GM21717 (cell line): ENCODE measurements at regions not wholly inside any gene's neighbourhood (a gene's known extent, or its start where the extent isn't known, plus 50 kb on each side); places are given as distances from the start of the nearest gene placed in this dataset.
A peak's percentile ranks its signal among the peaks of the same experiment; 100 is the strongest.
"Not testable (repeated sequence)": the region's sequence is repeated elsewhere in the genome, so short reads cannot be mapped to it uniquely, and the experiment has no call there.

Experiments
- ATAC-seq: cut with Tn5 transposase; IDR thresholded peaks from one replicate; pipeline ENCODE4 v1.9.1; 2021; ENCODE audit warnings: mild to moderate bottlenecking, moderate library complexity; ENCODE audit not compliant: unreplicated experiment

DNA sequence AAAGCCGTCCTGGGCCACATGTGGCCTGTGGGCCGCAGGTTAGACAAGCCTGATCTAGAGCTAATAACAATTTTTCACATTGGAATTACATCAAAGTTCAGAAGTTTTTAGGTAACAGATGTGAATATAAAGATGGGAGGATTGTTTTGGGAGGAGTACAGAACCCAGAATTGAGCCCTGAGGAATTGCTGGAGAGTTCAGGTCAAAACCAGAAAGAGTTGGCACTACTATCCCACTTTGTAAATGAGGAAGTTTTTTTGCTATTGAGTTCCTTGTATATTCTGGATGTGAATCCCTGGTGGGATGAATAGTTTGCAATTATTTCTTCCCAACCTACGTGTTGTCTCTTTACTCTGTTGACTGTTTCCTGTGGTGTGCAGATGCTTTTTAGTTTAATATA lies 109.5 kb upstream of the LIPC start:
- ATAC-seq: no peak

- ATAC-seq: not testable (repeated sequence)
Measured at GRCh38 chr15:58323321-58323720, 108.5 kb upstream of the LIPC start.

DNA sequence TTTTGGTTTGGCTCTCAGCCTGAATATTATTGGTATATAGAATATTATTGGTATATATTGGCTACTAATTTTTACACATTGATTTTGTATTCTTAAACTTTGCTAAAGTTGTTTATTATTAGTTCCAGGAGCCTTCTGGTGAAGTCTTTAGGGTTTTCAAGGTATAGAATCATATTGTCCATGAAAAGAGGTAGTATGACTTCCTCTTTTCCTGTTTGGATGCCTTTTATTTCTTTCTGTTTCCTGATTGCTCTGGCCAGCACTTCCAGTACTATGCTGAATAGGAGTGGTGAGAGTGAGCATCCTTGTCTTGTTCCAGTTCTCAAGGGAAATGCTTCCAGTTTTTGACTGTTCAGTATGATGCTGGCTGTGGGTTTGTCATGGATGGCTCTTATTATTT lies 107.3 kb upstream of the LIPC start:
- ATAC-seq: no peak

DNA sequence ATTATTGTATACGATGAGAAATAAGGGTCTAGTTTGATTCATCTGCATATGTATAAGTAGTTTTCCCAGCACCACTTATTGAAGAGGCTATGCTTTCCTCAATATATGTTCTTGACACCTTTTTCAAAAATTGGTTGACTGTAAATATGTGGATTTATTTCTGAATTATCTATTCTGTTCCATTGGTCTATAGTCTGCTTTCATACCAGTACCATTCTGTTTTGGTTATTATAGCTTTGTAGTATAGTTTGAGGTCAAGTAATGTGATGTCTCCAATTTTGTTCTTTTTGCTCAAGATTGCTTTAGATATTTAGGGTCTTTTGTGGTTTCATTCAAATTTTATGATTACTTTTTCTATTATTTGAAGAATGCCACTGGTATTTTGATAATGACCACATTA lies 103.8 kb upstream of the LIPC start:
- no peak for ATAC-seq

DNA sequence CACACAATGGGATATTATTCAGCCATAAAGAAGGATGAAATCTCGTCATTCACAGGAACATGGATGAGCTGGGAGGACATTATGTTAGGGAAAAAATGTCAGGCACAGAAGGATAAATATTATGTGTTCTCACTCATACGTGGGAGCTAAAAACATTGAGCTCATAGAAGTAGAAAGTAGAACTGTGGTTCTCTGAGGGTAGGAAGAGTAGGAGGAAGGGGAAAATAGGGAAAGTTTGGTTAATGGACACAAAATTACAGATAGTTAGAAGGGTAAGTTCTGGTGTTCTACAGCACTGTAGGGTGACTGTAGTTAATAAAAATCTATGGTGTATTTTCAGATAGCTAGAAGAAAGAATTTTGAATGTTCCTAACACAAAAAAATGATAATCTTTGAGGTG lies 102.6 kb upstream of the LIPC start:
- ATAC-seq: no peak

- no peak for ATAC-seq
Measured at GRCh38 chr15:58329781-58330671, 101.8 kb upstream of the LIPC start.

- ATAC-seq: no peak
Measured at GRCh38 chr15:58330741-58331559, 100.8 kb upstream of the LIPC start.

DNA sequence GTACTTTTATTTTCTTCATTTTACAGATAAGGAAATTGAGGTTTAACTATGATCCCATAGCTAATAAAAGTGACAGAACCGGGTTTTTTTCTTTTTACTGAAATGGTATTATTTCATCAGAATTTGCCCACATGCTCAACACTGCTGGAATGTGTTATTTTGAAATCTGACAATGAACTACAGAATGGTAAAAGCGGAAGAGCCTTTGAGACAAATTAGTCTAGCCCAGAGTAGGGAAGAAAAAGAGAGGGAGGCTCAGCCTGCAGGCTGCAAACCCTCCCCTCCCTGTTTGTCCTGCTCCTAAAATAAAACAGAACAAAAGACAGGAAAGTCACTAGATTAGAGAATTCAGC lies 100.3 kb upstream of the LIPC start:
- ATAC-seq: no peak

DNA sequence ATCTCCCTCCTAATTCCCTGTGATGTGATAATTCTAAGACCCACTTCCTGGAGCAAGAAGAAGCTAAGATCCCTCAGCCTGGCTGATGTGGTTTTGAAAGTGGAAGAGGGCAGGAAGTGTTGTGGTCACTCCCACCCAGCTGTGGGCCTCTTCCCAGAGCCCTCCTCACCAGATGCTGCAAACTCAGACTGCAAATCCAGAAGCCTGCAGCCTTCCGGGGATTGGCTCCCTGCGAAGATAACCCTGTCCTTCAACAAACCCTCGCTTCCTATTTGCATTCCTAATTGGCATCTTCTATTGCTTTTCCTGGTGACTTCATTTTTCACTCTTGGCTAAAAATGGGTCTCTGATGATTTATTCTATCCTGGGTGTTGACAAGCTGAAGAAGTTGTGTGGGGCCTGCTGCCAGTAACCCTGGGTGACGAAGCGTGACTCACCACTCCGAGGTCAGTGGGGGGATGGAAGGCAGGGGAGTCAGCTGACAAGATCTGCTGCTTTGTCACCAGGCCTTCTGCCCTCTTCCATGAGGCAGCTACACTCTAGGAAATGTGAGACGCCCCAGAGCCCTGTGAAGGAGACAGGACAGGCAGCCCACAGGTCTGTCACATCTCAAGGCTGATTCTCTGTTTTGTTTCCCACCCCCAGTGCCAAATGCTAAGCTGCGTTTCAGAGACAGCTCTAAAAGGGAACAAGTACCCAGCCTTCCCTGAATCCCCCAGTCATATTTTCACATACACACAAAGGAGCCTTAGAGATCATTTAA lies 99.7 kb upstream of the LIPC start:
- peak; percentile 75 for ATAC-seq

GRCh38 chr15:58332676-58333400 lies 99.0 kb upstream of the LIPC start:
- no peak for ATAC-seq

DNA sequence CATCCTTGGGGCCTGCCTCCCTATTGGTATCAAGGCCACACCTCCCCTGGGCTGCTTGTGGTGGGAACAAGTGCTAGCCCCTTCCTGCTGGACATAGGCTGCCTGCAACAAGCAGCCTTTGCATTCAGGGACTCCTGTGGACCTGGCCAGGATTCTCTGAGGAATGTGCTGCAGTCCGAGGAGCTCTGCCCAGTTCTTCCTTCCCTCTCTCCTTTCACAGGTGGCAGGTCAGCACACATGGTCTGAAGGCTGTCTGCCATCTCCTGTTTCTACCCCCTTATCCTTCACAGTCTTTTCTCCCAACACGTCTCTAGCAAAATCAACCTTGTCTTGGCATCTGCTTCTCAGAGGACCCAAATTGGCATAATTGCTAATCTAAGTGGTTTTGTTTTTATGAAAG lies 97.0 kb upstream of the LIPC start:
- no peak for ATAC-seq

DNA sequence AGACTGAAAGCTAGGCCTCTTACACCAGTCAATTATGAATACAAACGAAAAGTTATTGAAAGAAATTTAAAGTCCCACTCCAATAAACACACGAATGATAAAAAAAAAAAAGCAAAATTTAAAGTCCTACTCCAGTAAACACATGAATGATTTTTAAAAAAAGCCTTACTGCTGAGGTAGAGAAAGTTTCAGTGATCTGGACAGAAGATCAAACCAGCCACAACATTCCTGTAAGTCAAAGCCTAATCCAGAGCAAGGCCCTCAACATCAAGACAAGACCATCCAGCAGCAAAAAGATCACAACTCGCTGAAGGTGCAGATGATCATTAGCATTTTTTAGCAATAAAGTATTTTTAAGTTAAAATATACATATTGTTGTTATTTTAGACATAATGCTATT lies 95.6 kb upstream of the LIPC start:
- no peak for ATAC-seq

GRCh38 chr15:58340176-58340575 lies 91.6 kb upstream of the LIPC start:
- ATAC-seq: no peak

GRCh38 chr15:58342508-58342907 lies 89.3 kb upstream of the LIPC start:
- no peak for ATAC-seq

DNA sequence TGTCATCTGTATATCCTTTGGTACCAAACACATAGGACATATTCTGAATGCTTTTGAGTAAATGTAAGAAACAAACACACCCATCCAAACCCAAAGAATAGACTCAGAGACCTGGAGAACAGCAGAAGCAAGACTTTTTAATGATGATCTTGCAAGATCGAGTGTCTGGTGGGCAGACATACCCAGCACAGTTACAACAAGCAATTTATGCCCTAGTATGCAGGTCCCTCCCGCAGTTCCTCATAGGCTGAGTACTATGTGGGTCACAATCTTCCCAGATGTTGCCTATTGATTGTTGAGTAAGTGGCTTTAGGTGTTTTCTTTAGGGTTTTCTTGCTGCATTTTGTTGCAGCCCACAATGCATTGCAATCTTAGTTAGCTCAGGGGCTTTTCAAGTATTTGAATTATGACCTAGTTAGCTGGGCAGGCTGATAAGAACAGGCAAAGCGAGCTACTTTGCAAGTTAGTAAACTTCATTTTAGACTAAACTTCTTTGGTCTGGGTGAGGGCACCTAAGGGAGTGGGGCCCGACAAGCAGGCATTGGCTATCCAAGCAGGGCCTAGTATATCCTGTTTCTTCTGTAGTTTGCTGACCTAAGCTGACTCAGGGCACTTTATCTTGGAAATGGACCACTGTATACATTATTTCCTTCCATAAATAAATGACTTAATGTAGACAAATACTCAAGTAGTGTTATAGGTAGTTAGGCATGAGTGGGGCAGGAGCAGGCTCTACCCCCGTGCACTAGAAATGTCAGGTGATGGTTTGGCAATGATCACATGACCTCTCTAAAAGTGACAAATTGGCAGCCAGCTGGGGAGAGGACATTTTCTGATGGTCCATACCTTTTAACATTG lies 87.3 kb upstream of the LIPC start:
- ATAC-seq: no peak

- no peak for ATAC-seq
Measured at GRCh38 chr15:58346361-58346760, 85.4 kb upstream of the LIPC start.

DNA sequence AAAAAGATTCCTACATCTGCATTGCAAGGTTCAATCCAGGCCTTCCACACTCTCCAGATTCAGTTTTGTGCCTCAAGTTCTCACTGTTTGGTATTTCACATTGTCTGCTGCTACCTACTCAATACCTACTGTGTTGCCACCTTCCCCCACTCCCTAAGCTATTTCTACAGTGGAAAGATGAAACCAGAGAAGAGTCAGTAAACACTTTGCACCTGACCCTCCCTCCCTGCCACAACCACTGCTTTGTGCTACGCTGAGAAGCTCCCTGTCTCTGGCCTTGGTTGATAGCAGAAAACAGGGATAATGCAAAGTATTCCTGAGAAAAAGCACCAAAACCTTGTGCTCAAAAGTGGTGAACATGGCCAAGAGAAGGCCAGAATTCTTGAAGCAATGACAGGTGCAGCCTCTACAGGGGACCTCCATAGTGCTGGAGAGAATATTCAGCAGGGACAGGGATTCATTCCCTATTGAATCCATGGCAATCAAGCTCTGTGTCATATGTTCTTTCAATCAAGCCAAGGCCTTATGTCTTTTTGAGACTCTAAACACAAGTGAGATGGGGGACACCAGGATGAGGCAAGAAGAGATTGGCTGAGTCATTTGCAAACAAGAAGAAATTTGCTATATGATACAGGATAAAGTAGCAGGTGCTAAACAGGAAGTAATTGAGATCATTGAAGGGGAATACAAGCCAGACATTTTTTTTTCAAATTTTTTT lies 83.5 kb upstream of the LIPC start:
- no peak for ATAC-seq

DNA sequence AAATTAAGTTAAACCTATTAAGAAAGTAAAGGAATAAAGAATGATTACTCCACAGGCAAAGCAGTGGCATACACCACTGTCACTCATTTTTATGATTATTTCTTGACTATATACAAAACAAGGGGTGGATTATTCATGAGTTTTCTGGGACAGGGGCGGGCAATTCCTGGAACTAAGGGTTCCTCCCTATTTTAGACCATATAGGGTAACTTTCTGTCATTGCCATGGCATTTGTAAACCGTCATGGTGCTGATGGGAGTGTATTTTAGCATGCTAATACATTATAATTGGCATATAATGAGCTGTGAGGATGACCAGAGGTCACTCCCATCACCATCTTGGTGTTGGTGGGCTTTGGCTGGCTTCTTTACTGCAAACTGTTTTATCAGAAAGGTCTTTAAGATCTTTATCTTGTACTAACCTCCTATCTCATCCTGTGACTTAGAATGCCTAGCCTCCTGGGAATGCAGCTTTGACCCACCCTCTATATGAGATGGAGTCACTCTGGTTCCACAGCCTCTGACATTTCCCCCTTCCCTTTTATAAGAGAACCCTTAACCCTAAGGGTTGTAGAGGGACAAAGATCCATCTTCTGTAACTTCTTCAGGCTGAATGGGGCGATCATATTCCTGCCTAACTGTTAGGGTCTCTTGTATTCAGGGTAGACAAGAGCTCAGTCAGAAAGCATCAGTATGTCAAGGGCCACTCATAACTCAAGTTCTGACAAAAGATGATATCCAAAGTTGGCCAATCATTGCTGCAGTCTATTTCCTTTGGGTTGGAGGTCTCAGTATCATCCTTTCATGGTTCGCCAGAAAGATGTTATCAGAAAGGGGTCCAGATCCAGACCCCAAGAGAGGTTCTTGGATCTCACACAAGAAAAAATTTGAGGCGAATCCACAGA lies 79.5 kb upstream of the LIPC start:
- ATAC-seq: no peak
